B cell (primary cell): ENCODE measurements at regions not wholly inside any gene's neighbourhood (a gene's known extent, or its start where the extent isn't known, plus 50 kb on each side); places are given as distances from the start of the nearest gene placed in this dataset.

Experiments used
- CTCF ChIP-seq: fragments of 200-600 bp; IDR thresholded peaks from one replicate; pipeline ENCODE4 v1.8.0; 2022; ENCODE audit warnings: antibody characterized with exemption, mild to moderate bottlenecking
- EZH2 ChIP-seq: IDR thresholded peaks from 2 replicates; pipeline ENCODE4 v1.6.1; 2012; ENCODE audit warnings: borderline replicate concordance, low read depth, mild to moderate bottlenecking, moderate library complexity, low read length; ENCODE audit not compliant: insufficient read depth, poor library complexity, severe bottlenecking

- no peak for TF ChIP-seq CTCF
- TF ChIP-seq EZH2, result no peak
Observed at GRCh38 chr17:51351890-51352289, 91.5 kb downstream of the UTP18 start.
